RCC 7860 (cell line): ENCODE measurements at regions not wholly inside any gene's neighbourhood (a gene's known extent, or its start where the extent isn't known, plus 50 kb on each side); places are given as distances from the start of the nearest gene placed in this dataset.
"Not testable (repeated sequence)": the region's sequence is repeated elsewhere in the genome, so short reads cannot be mapped to it uniquely, and the experiment has no call there.

Source experiments
- DNase-seq: peaks from one replicate; pipeline ENCODE4 v3.0.0-alpha.2; 2015; ENCODE audit warnings: low spot score
- FAIRE-seq: peaks from 2 replicates; lab custom pipeline; 2012; peaks lifted over from hg19 to GRCh38; lab: Jason Lieb, UNC

- no peak for DNase-seq
- no peak for FAIRE-seq
These were observed 136.7 kb downstream of the FGF10 start for GRCh38 chr5:44252545-44252944.

- DNase-seq (no peak), FAIRE-seq (no peak)
These were observed 142.2 kb downstream of the FGF10 start for GRCh38 chr5:44246986-44247385.

GRCh38 chr5:44245935-44246334, 143.3 kb downstream of the FGF10 start:
- FAIRE-seq (no peak), DNase-seq (no peak)

- FAIRE-seq = no peak
- DNase-seq = no peak
These were observed 146.4 kb downstream of the FGF10 start for GRCh38 chr5:44242791-44243190.

- FAIRE-seq = no peak
These were observed 153.2 kb downstream of the FGF10 start for GRCh38 chr5:44236040-44236439.

GRCh38 chr5:44233691-44234090, 155.5 kb downstream of the FGF10 start:
- FAIRE-seq (no peak), DNase-seq (no peak)

More at GRCh38 chr5:44236040-44236439, 153.2 kb downstream of the FGF10 start:
- DNase-seq = no peak

GRCh38 chr5:44225231-44226160, 163.7 kb downstream of the FGF10 start:
- FAIRE-seq (no peak), DNase-seq (no peak)

- FAIRE-seq (no peak), DNase-seq (no peak)
These were observed 189.8 kb downstream of the FGF10 start for GRCh38 chr5:44199408-44199807.

GRCh38 chr5:44189255-44189654, 200.0 kb downstream of the FGF10 start:
- DNase-seq = no peak

GRCh38 chr5:44187973-44188372, 201.2 kb downstream of the FGF10 start:
- FAIRE-seq (no peak), DNase-seq (no peak)

More at GRCh38 chr5:44189255-44189654, 200.0 kb downstream of the FGF10 start:
- no peak for FAIRE-seq

- DNase-seq (no peak), FAIRE-seq (no peak)
These were observed 205.5 kb downstream of the FGF10 start for GRCh38 chr5:44183753-44184152.

- no peak for DNase-seq
- no peak for FAIRE-seq
These were observed 205.9 kb downstream of the FGF10 start for GRCh38 chr5:44183312-44183711.

- FAIRE-seq = no peak
- no peak for DNase-seq
These were observed 210.8 kb downstream of the FGF10 start for GRCh38 chr5:44178414-44178813.

- no peak for FAIRE-seq
These were observed 221.7 kb downstream of the FGF10 start for GRCh38 chr5:44167540-44167939.

GRCh38 chr5:44160369-44160768, 228.9 kb downstream of the FGF10 start:
- FAIRE-seq = no peak
- DNase-seq = no peak

More at GRCh38 chr5:44167540-44167939, 221.7 kb downstream of the FGF10 start:
- DNase-seq = no peak

GRCh38 chr5:44150075-44150723, 239.0 kb downstream of the FGF10 start:
- FAIRE-seq (no peak), DNase-seq (no peak)

- not testable (repeated sequence) for FAIRE-seq
These were observed 271.3 kb downstream of the FGF10 start for GRCh38 chr5:44117947-44118346.

GRCh38 chr5:44108232-44108631, 281.0 kb downstream of the FGF10 start:
- not testable (repeated sequence) for FAIRE-seq, DNase-seq

More at GRCh38 chr5:44117947-44118346, 271.3 kb downstream of the FGF10 start:
- DNase-seq = not testable (repeated sequence)

- FAIRE-seq (no peak), DNase-seq (no peak)
These were observed 289.6 kb downstream of the FGF10 start for GRCh38 chr5:44099643-44100042.

- FAIRE-seq (no peak), DNase-seq (no peak)
These were observed 299.6 kb downstream of the FGF10 start for GRCh38 chr5:44089424-44090144.

GRCh38 chr5:44085083-44085482, 304.1 kb downstream of the FGF10 start:
- no peak for FAIRE-seq
- no peak for DNase-seq
